ENCODE measurements at regions not wholly inside any gene's neighbourhood (a gene's known extent, or its start where the extent isn't known, plus 50 kb on each side); places are given as distances from the start of the nearest gene placed in this dataset.

DNA sequence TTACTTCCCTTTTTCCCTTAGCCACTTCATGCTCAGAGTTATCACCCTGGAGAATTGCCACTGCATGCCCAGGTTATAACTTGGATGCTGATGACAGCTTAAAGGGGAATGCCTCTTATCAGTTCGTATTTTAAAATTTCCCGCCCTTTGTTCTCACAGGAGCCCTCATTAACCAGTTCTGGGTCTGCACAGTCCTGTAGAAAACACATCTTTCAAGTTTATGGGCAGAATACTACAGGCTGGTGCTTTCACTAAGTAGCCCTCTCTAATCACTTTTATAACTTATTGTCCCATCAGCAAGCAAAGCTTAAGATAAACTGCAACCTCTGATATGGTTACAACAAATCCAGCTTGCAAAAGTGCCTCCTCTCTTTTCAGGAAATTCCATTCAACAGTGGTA is 587.3 kb upstream of the UBE2E2 start:
- H3K23ac ChIP-seq (ENCODE audit: insufficient read length) = no peak overlapping the region
- ChIA-PET POLR2A (ENCODE audit: partially characterized antibody) (no interaction called here), CTCF (ENCODE audit: partially characterized antibody) (no interaction called here)
- H3K79me2 ChIP-seq (ENCODE audit: control insufficient read depth in 1 of 2, insufficient read depth in 2 of 2, low read length in 2 of 2) = no peaks in the 10 kb centered on the region
- no peak overlapping the region for H4K5ac ChIP-seq (ENCODE audit: insufficient read length, low read depth, low read length)
- no peak overlapping the region for H2BK12ac ChIP-seq (ENCODE audit: low read depth, low read length)
- no peak for TF ChIP-seq NRF1 (IDR thresholded peaks at IDR 0.05; ENCODE audit: low read depth, low read length)
- TF ChIP-seq KDM4A (IDR thresholded peaks at IDR 0.05; ENCODE audit: low read depth, low read length, severe bottlenecking) = no peak
- no peak for TF ChIP-seq SRF (IDR thresholded peaks at IDR 0.05; ENCODE audit: low read depth, low read length)
- TF ChIP-seq, protein P1, sequence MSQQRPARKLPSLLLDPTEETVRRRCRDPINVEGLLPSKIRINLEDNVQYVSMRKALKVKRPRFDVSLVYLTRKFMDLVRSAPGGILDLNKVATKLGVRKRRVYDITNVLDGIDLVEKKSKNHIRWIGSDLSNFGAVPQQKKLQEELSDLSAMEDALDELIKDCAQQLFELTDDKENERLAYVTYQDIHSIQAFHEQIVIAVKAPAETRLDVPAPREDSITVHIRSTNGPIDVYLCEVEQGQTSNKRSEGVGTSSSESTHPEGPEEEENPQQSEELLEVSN (IDR thresholded peaks at IDR 0.05) = no peak
- no peak for TF ChIP-seq YY1 (IDR thresholded peaks at IDR 0.05; ENCODE audit: low read depth, low read length)
- no peaks in the 10 kb centered on the region for H3K23me2 ChIP-seq (ENCODE audit: low read depth, low read length)
- H3K27me3 ChIP-seq (replicated peaks in 1 of 4; ENCODE audit: control insufficient read depth in 3 of 4, extremely low read depth in 1 of 4, insufficient read depth in 3 of 4, low read length in 3 of 4) = no peaks in the 10 kb centered on the region
- H3K36me3 ChIP-seq (ENCODE audit: control insufficient read depth in 2 of 4, insufficient read depth in 4 of 4, low read length in 3 of 4) = no peaks in the 10 kb centered on the region
- no peaks in the 10 kb centered on the region for H3K79me1 ChIP-seq (ENCODE audit: low read depth, low read length)
- H3K4ac ChIP-seq (replicated peaks; ENCODE audit: insufficient read length, low read depth, low read length) = no peak overlapping the region
- H2AFZ ChIP-seq (ENCODE audit: low read length) = no peak overlapping the region
- no peaks in the 10 kb centered on the region for H3K4me1 ChIP-seq (replicated peaks in 1 of 4; ENCODE audit: control insufficient read depth in 3 of 4, insufficient read depth in 4 of 4, low read length in 3 of 4)
- no peak for DNase-seq (ENCODE audit: low read depth in 1 of 2, low spot score in 2 of 2)
- no peak overlapping the region for H4K91ac ChIP-seq (replicated peaks; ENCODE audit: insufficient read length, low read length)
- H2BK120ac ChIP-seq (replicated peaks; ENCODE audit: low read depth, low read length) = no peak overlapping the region
- no peak overlapping the region for H2BK20ac ChIP-seq (ENCODE audit: low read length)
- H3K27ac ChIP-seq (ENCODE audit: low read depth, low read length) = no peak overlapping the region
- H3K56ac ChIP-seq (replicated peaks; ENCODE audit: insufficient read length, low read depth, low read length) = no peak overlapping the region
- no peak overlapping the region for H2BK5ac ChIP-seq (ENCODE audit: low read depth, low read length)
- H4K20me1 ChIP-seq (replicated peaks in 1 of 2; ENCODE audit: control insufficient read depth in 1 of 2, insufficient read depth in 2 of 2, low read length in 2 of 2) = no peaks in the 10 kb centered on the region
- H2AK5ac ChIP-seq (ENCODE audit: low read depth, low read length) = no peak overlapping the region
- H3K4me2 ChIP-seq (ENCODE audit: insufficient read depth in 1 of 2, low read depth in 2 of 2, low read length in 2 of 2) = no peak overlapping the region
- H2BK15ac ChIP-seq (ENCODE audit: low read length) = no peak overlapping the region
- WGBS, 2 experiments (ENCODE audit: extremely low coverage in 1 of 2, insufficient coverage in 1 of 2, insufficient read length in 1 of 2, insufficient replicate concordance in 2 of 2, low coverage in 1 of 2, low lambda C conversion rate in 2 of 2, missing lambda C conversion rate in 1 of 2) = 91% methylated on average over 2 of the region's 2 CpGs; no CpG with 5 or more reads in 1 of the 2 experiments
- H3K9me3 ChIP-seq (ENCODE audit: insufficient read depth in 2 of 2, low read depth in 1 of 2, low read length in 1 of 2) = no peaks in the 10 kb centered on the region
- no peak overlapping the region for H3K18ac ChIP-seq (ENCODE audit: extremely low read depth, low read length)
- no peak overlapping the region for H3K9ac ChIP-seq (replicated peaks in 1 of 4; ENCODE audit: extremely low read depth in 1 of 4, low read depth in 3 of 4, low read length in 3 of 4)
- FAIRE-seq = no peak
- no peak overlapping the region for H4K8ac ChIP-seq (ENCODE audit: extremely low read depth, insufficient read depth, low read length)
- H3K4me3 ChIP-seq (ENCODE audit: extremely low read depth in 1 of 4, insufficient read depth in 2 of 4, low read depth in 3 of 4, low read length in 4 of 4) = no peak overlapping the region
- H3K14ac ChIP-seq (ENCODE audit: insufficient read length) = no peak overlapping the region

Data from H1 (cell line).